Spinal cord (tissue), 9 donors: ENCODE measurements at regions not wholly inside any gene's neighbourhood (a gene's known extent, or its start where the extent isn't known, plus 50 kb on each side); places are given as distances from the start of the nearest gene placed in this dataset.

Experiments
- DNase-seq, 6 donors: peaks; one replicate each; pipeline versions ENCODE4 v3.0.0 to v3.0.0-alpha.2; 2013 to 2015; ENCODE audit warnings: low spot score in 6 of 6, low read depth in 4 of 6
- H3K27ac ChIP-seq: one replicate; pipeline ENCODE4 v1.5.1; 2013; ENCODE audit warnings: low read depth, low read length, control low read depth
- H3K27me3 ChIP-seq: one replicate; pipeline ENCODE4 v1.6.1; 2013; ENCODE audit warnings: low read length; ENCODE audit not compliant: control insufficient read depth, insufficient read depth
- H3K36me3 ChIP-seq: one replicate; pipeline ENCODE4 v1.6.1; 2013; ENCODE audit warnings: low read length; ENCODE audit not compliant: control insufficient read depth, insufficient read depth
- H3K4me1 ChIP-seq: one replicate; pipeline ENCODE4 v1.6.1; 2013; ENCODE audit warnings: low read length; ENCODE audit not compliant: control insufficient read depth, insufficient read depth
- H3K4me3 ChIP-seq: one replicate; pipeline ENCODE4 v1.5.1; 2013; ENCODE audit warnings: low read depth, low read length, control low read depth
- H3K9me3 ChIP-seq: one replicate; pipeline ENCODE4 v1.6.1; 2013; ENCODE audit warnings: low read length; ENCODE audit not compliant: control insufficient read depth, insufficient read depth
- WGBS: methylation state at CpG from one replicate; pipeline ENCODE4 v1.1.5; 2013; ENCODE audit warnings: missing lambda C conversion rate; ENCODE audit not compliant: insufficient coverage; 5-methylcytosine and 5-hydroxymethylcytosine counted together
- donor health status: healthy.

DNA sequence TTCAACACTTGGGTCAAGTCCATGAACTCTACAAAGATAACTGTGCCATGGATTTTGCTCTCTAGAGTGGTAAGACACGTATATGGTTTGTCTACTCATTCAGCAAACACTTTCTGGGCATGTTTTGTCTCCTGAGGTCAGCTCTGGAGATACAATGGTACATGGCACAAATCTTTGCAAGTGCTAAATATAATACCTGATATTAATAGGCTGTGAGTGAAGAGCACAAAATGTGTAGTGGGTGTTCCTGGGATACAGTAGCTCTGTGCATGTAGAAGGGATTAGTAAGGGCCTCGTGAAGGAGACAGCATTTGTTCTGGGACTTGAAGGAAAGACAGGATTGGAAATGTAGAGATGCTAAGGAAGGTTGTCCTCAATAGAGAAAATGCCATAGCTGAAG lies 360.9 kb downstream of the BCKDHB start:
- 100% methylated on average over 1 of the region's 2 CpGs for WGBS
- H3K27ac ChIP-seq, result no peak overlapping the region
- H3K9me3 ChIP-seq, result no peaks in the 10 kb centered on the region
- H3K4me1 ChIP-seq, result no peaks in the 10 kb centered on the region
- H3K36me3 ChIP-seq, result no peaks in the 10 kb centered on the region
- no peak overlapping the region for H3K4me3 ChIP-seq
- no peaks in the 10 kb centered on the region for H3K27me3 ChIP-seq
- DNase-seq, result no peak

DNA sequence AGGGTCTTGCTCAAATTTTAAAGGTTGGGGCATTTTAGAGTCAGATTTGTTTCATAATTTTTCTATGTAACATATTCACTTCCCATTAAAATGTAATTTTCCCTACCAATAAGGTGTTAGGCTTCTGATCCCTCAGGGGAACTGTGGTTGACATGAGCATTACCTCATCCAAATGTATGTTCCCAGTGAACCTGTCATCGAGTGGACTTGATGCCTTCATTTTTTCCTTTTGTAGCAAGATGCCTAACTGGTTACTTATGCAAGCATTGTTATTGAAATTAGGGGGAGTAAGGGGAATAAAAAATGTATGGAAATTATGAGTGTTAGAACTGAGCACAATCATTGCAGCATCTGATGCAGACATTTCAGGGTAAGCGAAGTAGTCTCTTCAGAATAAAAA lies 360.5 kb downstream of the BCKDHB start:
- H3K27ac ChIP-seq, result no peak overlapping the region
- WGBS, result 100% methylated on average over 1 of the region's 2 CpGs
- no peaks in the 10 kb centered on the region for H3K9me3 ChIP-seq
- no peak overlapping the region for H3K4me3 ChIP-seq
- no peak for DNase-seq
- H3K4me1 ChIP-seq, result no peaks in the 10 kb centered on the region
- no peaks in the 10 kb centered on the region for H3K36me3 ChIP-seq
- no peaks in the 10 kb centered on the region for H3K27me3 ChIP-seq

DNA sequence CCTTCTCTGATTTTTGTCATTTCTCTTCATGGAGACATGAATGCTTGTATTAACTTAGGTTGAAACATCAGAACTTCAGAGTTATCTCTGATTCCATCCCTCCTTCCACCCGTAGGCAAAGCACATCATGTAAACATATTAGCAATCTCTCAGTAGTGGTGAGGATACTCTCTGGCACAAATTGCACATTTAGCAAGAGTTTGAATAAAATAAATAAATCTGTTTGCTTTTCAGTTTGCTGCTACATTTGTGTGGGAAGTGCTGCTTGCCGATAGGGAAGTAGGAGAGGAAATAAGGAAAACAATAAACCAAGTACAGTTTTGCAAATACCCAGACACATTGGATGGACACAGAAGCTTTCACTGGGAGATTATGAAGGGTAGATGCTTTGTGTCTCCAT lies 359.0 kb downstream of the BCKDHB start:
- Histone ChIP-seq H3K9me3 (no peaks in the 10 kb centered on the region), H3K27me3 (no peaks in the 10 kb centered on the region), H3K36me3 (no peaks in the 10 kb centered on the region), H3K27ac (no peak overlapping the region), H3K4me3 (no peak overlapping the region), H3K4me1 (no peaks in the 10 kb centered on the region)
- WGBS, result no CpG with 5 or more reads among the region's 2 CpGs
- no peak for DNase-seq

DNA sequence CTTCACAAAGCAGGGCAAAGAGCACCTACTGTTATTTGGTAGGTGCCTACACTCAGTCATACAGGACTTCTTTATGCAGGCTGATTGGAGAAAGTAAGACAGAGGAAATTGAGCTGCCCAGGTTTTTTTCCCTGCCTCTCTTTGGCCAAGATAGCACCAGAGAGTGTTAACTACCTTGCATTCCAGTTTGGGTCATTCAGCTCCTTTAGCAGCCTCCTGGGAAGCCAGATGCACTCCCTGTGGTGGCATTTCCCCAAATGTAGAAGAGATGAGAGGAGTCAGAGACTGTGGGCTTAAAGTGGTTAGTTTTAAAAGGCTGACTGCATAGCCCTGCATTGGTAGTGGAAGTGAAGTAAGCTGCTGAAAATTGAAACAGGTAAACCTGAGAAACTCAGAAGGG lies 358.4 kb downstream of the BCKDHB start:
- no peaks in the 10 kb centered on the region for H3K9me3 ChIP-seq
- H3K27ac ChIP-seq, result no peak overlapping the region
- H3K4me1 ChIP-seq, result no peaks in the 10 kb centered on the region
- H3K27me3 ChIP-seq, result no peaks in the 10 kb centered on the region
- no peaks in the 10 kb centered on the region for H3K36me3 ChIP-seq
- no peak overlapping the region for H3K4me3 ChIP-seq
- DNase-seq, result no peak

DNA sequence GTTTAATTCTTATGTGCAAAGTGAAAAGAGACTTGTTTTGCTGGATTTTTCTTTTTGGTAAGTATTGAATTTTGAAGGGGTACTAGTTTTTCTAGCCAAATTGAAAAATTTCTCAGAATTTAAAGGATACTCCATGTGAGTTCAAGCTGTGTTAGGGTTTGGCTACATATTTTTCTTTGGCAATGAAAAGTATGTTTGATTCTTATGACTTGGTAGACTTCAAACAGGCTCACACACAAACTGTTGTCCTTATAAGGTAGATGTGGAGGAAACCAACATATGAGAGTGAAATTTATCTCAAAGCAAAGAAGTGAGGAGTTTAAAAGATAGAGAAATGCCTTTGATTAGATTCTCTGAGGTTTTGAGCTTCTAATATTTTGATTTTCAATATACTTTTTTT lies 356.7 kb downstream of the BCKDHB start:
- no peak for DNase-seq
- Histone ChIP-seq H3K4me1 (no peaks in the 10 kb centered on the region), H3K36me3 (no peaks in the 10 kb centered on the region), H3K27ac (no peak overlapping the region), H3K9me3 (no peaks in the 10 kb centered on the region), H3K27me3 (no peaks in the 10 kb centered on the region), H3K4me3 (no peak overlapping the region)

DNA sequence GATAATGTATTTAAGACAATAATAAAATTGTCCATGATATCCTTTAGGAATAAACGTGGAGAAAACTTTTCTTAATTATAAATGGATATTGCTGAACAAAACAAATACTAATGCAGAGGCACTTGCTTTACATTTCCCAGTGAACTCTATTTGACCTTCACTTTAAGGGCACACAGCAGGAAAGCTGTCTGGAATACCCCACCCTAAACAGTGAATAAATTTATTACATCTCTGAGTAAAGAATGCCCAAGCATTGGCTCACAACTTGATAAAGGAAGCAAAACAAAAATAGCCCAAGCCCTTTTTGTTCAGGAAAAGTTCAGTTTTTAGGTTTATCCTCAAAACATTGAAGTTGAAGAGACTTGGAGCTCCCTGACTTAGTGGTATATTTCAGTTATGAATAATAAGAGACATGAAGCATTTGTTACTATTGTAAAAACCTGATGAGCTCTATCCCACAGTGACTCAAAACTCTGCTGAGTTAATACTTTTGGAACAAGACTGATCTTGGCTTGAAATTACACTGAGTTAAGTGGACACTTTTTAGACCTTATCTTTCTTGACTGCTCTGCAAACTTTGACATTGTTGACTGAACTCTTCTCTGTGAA lies 353.9 kb downstream of the BCKDHB start:
- Histone ChIP-seq H3K4me1 (no peaks in the 10 kb centered on the region), H3K27me3 (no peaks in the 10 kb centered on the region), H3K36me3 (no peaks in the 10 kb centered on the region), H3K27ac (no peak overlapping the region), H3K4me3 (no peak overlapping the region), H3K9me3 (no peaks in the 10 kb centered on the region)
- no peak for DNase-seq
- no CpG with 5 or more reads among the region's 1 CpG for WGBS

DNA sequence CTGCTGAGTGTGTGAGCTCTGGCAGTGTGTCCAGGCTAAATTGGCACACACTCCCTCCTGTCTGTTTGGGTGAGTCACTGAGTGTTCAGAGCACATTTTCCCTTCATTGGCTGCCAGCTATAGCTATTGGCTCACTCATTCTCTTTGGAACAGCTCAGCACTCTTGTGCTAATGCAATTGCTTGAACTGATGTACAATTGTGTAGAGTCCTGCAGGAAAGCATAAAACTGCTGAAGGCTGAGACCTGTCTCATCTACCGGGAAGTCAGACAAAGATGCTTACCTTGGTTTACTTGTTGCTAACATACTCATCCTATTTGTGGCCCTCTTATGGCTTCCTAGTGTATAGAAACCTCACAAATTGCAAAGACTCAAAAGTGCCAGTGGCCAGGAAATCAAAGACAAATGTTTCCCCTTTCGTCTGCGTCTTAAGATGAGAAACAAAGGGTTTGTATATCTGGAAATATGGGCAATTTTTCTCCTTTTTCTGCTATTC lies 351.0 kb downstream of the BCKDHB start:
- peak; percentile 57 to 93 (median 70) for DNase-seq
- Histone ChIP-seq H3K9me3 (no peaks in the 10 kb centered on the region), H3K4me1 (no peaks in the 10 kb centered on the region), H3K36me3 (no peaks in the 10 kb centered on the region), H3K27me3 (no peaks in the 10 kb centered on the region), H3K4me3 (no peak overlapping the region), H3K27ac (peak overlapping the region; percentile 8)
- WGBS, result 13% methylated on average over 1 of the region's 3 CpGs

DNA sequence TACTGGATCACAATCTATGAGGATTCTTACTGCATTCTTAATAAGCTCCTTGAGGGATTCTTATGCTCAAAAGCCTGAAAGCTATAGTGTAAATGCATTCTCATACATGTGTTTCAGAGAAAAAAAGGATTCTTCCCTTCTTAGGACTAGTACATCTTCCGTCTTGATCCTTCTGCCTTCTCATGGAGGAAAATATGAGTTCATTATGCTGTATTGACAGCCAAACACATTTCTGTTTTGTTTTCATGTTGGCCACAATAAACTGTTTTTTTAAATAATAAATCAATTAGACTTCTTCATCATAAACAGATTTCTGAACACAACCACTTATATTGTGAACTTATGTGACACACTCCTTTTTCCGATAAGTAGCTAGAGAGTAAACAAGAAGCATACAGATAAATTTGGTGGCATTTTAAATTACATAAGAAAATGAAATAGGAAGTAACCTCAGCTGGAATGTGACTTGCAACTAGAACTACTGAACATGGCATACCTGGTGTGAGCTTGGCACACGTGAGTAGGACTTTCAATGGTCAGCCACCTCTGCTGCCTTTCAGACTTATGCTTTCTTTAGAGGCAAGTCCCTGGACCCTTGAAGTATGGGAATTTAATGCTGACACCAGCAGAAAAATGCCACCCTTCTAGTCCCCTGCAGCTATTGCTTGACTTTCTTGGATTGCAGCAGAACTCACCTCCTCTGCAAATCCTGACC lies 350.4 kb downstream of the BCKDHB start:
- Histone ChIP-seq H3K9me3 (no peaks in the 10 kb centered on the region), H3K27ac (peak overlapping the region; percentile 7), H3K4me1 (no peaks in the 10 kb centered on the region), H3K4me3 (no peak overlapping the region), H3K27me3 (no peaks in the 10 kb centered on the region), H3K36me3 (no peaks in the 10 kb centered on the region)
- DNase-seq, result no peak
- WGBS, result 75% methylated on average over 1 of the region's 3 CpGs

DNA sequence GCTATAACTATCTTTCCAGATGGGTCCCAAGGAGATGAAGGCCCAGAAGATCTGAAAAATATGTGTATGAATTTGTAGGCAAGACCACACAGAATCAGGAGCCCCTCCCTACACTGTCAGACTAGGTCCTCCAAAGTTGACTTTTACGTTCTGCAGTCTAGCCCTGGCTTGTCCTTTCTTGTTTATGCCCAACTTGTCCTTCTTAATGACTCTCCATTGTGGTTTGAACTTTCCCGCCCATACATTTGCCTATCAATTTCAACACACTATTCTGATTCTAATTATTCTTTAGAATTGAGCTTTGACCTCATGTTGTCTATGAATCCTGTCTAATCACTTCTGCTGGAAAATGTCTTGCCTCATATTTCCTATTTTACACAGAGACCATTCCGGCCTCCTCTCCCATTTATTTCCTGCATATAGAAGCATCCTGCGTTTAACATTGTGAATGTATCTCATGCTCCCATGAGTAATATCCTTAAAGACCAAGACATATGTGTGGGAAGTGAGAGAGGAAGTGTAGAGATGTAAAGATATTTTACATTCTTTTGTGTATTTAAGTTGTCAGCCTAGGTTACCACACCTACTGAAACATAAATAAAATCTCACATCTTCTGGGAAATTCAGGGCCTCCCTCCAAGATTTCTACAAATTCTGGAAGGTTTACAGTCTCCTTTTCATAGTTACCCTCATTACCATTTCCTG lies 348.3 kb downstream of the BCKDHB start:
- H3K27ac ChIP-seq, result no peak overlapping the region
- no peak for DNase-seq
- H3K4me3 ChIP-seq, result no peak overlapping the region
- no peaks in the 10 kb centered on the region for H3K36me3 ChIP-seq
- no peaks in the 10 kb centered on the region for H3K4me1 ChIP-seq
- WGBS, result 95% methylated on average over 2 of the region's 4 CpGs
- no peaks in the 10 kb centered on the region for H3K27me3 ChIP-seq
- H3K9me3 ChIP-seq, result no peaks in the 10 kb centered on the region

DNA sequence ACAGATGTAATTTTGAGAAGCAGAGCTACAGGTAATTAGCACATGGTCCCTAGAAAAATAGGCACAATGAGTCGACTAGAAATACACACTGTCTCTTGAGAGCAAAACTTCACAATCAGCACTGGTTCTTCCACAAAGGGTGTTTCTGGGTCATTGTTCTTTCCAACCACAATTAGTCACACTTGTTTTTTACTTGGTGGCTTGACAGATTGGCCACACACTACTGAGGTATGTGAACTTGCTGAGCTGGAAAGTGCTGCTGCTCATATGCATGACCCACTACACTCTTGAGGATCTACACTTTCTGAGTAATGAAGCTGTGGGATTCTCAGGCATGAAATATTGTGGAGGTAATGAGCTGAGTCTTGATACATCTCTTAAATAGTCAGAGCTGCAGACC lies 347.7 kb downstream of the BCKDHB start:
- H3K4me1 ChIP-seq, result no peaks in the 10 kb centered on the region
- H3K27ac ChIP-seq, result no peak overlapping the region
- H3K27me3 ChIP-seq, result no peaks in the 10 kb centered on the region
- H3K9me3 ChIP-seq, result no peaks in the 10 kb centered on the region
- 40% methylated on average over 1 of the region's 1 CpG for WGBS
- no peaks in the 10 kb centered on the region for H3K36me3 ChIP-seq
- DNase-seq, result no peak
- no peak overlapping the region for H3K4me3 ChIP-seq
